Sigmoid colon (tissue), 6 donors: ENCODE measurements at regions not wholly inside any gene's neighbourhood (a gene's known extent, or its start where the extent isn't known, plus 50 kb on each side); places are given as distances from the start of the nearest gene placed in this dataset.

Experiments used
- DNase-seq: peaks from one replicate; pipeline ENCODE4 v3.0.0-alpha.2; 2019
- H3K27ac ChIP-seq, 4 donors: fragments of 200-600 bp; sonication (generic); one replicate each; pipeline ENCODE4 v1.5.1; 2016 to 2019; ENCODE audit warnings: mild to moderate bottlenecking in 1 of 4
- H3K27me3 ChIP-seq, 3 donors: fragments of 200-600 bp; sonication (generic); one replicate each; pipeline ENCODE4 v1.5.1; 2019; ENCODE audit warnings: mild to moderate bottlenecking in 1 of 3
- H3K36me3 ChIP-seq, 4 donors: fragments of 200-600 bp; sonication (generic); one replicate each; pipeline ENCODE4 v1.5.1; 2016 to 2019
- H3K4me1 ChIP-seq, 4 donors: fragments of 200-600 bp; sonication (generic); one replicate each; pipeline ENCODE4 v1.5.1; 2017 to 2019
- H3K4me3 ChIP-seq, 4 donors: fragments of 200-600 bp; sonication (generic); one replicate each; pipeline ENCODE4 v1.5.1; 2017 to 2019; ENCODE audit warnings: mild to moderate bottlenecking in 2 of 4, moderate library complexity in 1 of 4
- H3K9me3 ChIP-seq, 4 donors: fragments of 200-600 bp in 3 of 4; sonication (generic) in 3 of 4; one replicate each; pipeline versions ENCODE4 v1.5.1 to v1.6.1; 2013 to 2019
- EP300 ChIP-seq, 4 donors: sonication (generic); formaldehyde crosslinking; IDR thresholded peaks; one replicate each; pipeline ENCODE4 v1.6.1; 2017; ENCODE audit warnings: antibody characterized with exemption in 4 of 4
- POLR2A ChIP-seq, 2 donors: fragments of 450-650 bp; IDR thresholded peaks; one replicate each; pipeline ENCODE4 v1.6.1; 2016; ENCODE audit warnings: antibody characterized with exemption in 2 of 2, mild to moderate bottlenecking in 2 of 2, moderate library complexity in 2 of 2
- POLR2AphosphoS5 ChIP-seq, 4 donors: sonication (generic); formaldehyde crosslinking; IDR thresholded peaks; one replicate each; pipeline ENCODE4 v1.6.1; 2017; ENCODE audit warnings: antibody characterized with exemption in 4 of 4
- WGBS, 2 donors: extraction: QIAGEN DNeasy Blood & Tissue Kit; methylation state at CpG; one replicate each; pipeline ENCODE4 v1.1.7; 2013; 5-methylcytosine and 5-hydroxymethylcytosine counted together
- intact Hi-C: fragments of 100-400 bp; cut with DNase I; formaldehyde crosslinking; loops from one replicate; pipeline ENCODE4 v1.15.1; 2023
- TF ChIP-seq, protein P1 (sequence below), 4 experiments: fragments of 450-650 bp in 3 of 4; fragments of 200-600 bp in 1 of 4; IDR thresholded peaks; one replicate each; pipeline ENCODE4 v1.5.1; 2016 to 2019; ENCODE audit warnings: antibody characterized with exemption in 4 of 4, mild to moderate bottlenecking in 3 of 4, moderate library complexity in 2 of 4
- donor health status: healthy with polysubstance abuse.
- donor health status: healthy.

GRCh38 chr7:19376538-19376937, 231.3 kb upstream of the FERD3L start:
- Histone ChIP-seq H3K4me3 (no peak overlapping the region), H3K4me1 (peaks cover 0 to 18% (median 10%) of the 10 kb centered on the region in 4 donors), H3K9me3 (no peaks in the 10 kb centered on the region), H3K27ac (no peak overlapping the region), H3K36me3 (no peaks in the 10 kb centered on the region), H3K27me3 (no peaks in the 10 kb centered on the region)
- no peak for DNase-seq
- 36 to 46% methylated on average over 3 of the region's 3 CpGs for WGBS, 2 donors
- intact Hi-C loops: no loop called here
- TF ChIP-seq EP300 (IDR thresholded peaks at IDR 0.05) (no peak), POLR2A (IDR thresholded peaks at IDR 0.05) (no peak), POLR2AphosphoS5 (IDR thresholded peaks at IDR 0.05) (no peak)
- TF ChIP-seq, protein P1, sequence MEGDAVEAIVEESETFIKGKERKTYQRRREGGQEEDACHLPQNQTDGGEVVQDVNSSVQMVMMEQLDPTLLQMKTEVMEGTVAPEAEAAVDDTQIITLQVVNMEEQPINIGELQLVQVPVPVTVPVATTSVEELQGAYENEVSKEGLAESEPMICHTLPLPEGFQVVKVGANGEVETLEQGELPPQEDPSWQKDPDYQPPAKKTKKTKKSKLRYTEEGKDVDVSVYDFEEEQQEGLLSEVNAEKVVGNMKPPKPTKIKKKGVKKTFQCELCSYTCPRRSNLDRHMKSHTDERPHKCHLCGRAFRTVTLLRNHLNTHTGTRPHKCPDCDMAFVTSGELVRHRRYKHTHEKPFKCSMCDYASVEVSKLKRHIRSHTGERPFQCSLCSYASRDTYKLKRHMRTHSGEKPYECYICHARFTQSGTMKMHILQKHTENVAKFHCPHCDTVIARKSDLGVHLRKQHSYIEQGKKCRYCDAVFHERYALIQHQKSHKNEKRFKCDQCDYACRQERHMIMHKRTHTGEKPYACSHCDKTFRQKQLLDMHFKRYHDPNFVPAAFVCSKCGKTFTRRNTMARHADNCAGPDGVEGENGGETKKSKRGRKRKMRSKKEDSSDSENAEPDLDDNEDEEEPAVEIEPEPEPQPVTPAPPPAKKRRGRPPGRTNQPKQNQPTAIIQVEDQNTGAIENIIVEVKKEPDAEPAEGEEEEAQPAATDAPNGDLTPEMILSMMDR (IDR thresholded peaks at IDR 0.05): no peak

- no peak for DNase-seq
- Histone ChIP-seq H3K27me3 (no peaks in the 10 kb centered on the region), H3K9me3 (no peaks in the 10 kb centered on the region), H3K36me3 (no peaks in the 10 kb centered on the region), H3K4me3 (no peak overlapping the region), H3K27ac (no peak overlapping the region), H3K4me1 (peaks cover 0 to 18% (median 10%) of the 10 kb centered on the region in 4 donors)
- intact Hi-C loops: no loop called here
- WGBS, 2 donors: 59 to 69% methylated on average over 1 of the region's 1 CpG
- TF ChIP-seq, protein P1 (IDR thresholded peaks at IDR 0.05): no peak
- no peak for TF ChIP-seq POLR2A (IDR thresholded peaks at IDR 0.05)
- no peak for TF ChIP-seq EP300 (IDR thresholded peaks at IDR 0.05)
- no peak for TF ChIP-seq POLR2AphosphoS5 (IDR thresholded peaks at IDR 0.05)
These were observed 230.8 kb upstream of the FERD3L start for GRCh38 chr7:19375976-19376375.

- Histone ChIP-seq H3K4me1 (peaks cover 0 to 18% (median 10%) of the 10 kb centered on the region in 4 donors), H3K9me3 (no peaks in the 10 kb centered on the region), H3K27ac (no peak overlapping the region), H3K27me3 (no peaks in the 10 kb centered on the region), H3K4me3 (no peak overlapping the region), H3K36me3 (no peaks in the 10 kb centered on the region)
- no peak for TF ChIP-seq POLR2A (IDR thresholded peaks at IDR 0.05)
- intact Hi-C loops: no loop called here
- DNase-seq: no peak
- 70 to 73% methylated on average over 2 of the region's 2 CpGs for WGBS, 2 donors
These were observed 228.1 kb upstream of the FERD3L start for GRCh38 chr7:19373334-19373733.

DNA sequence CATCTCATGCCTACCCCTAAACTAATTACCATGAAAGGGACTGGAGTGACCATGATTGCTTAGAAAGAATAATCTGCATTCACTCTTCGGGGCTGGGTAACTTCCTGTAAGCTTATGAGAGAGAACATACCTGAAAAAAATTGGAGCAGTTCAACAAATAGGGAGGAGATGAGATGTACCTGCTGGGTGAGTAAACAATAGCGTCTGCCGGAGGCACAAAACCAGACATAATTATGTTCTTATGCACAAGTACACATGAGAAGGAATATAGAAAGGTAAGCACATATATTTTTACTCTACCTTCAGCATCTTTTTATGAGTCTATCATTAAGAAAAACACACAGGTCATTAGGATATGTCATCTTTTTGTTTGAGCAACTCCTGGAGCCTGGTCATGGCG, 224.6 kb upstream of the FERD3L start:
- H3K27me3 ChIP-seq: no peaks in the 10 kb centered on the region
- no peak overlapping the region for H3K27ac ChIP-seq
- no peaks in the 10 kb centered on the region for H3K9me3 ChIP-seq
- 63 to 80% methylated on average over 4 of the region's 4 CpGs for WGBS, 2 donors
- DNase-seq: no peak
- TF ChIP-seq POLR2AphosphoS5 (IDR thresholded peaks at IDR 0.05) (no peak), POLR2A (IDR thresholded peaks at IDR 0.05) (no peak), EP300 (IDR thresholded peaks at IDR 0.05) (no peak)
- TF ChIP-seq, protein P1 (IDR thresholded peaks at IDR 0.05): no peak
- no peaks in the 10 kb centered on the region for H3K4me1 ChIP-seq
- intact Hi-C loops: no loop called here
- H3K36me3 ChIP-seq: no peaks in the 10 kb centered on the region
- H3K4me3 ChIP-seq: no peak overlapping the region

- TF ChIP-seq POLR2AphosphoS5 (IDR thresholded peaks at IDR 0.05): no peak
- TF ChIP-seq, protein P1 (IDR thresholded peaks at IDR 0.05): no peak
- no peak for TF ChIP-seq POLR2A (IDR thresholded peaks at IDR 0.05)
- TF ChIP-seq EP300 (IDR thresholded peaks at IDR 0.05): no peak
- H3K4me1 ChIP-seq: no peaks in the 10 kb centered on the region
- H3K4me3 ChIP-seq: no peak overlapping the region
- H3K27me3 ChIP-seq: no peaks in the 10 kb centered on the region
- intact Hi-C loops: no loop called here
- no peaks in the 10 kb centered on the region for H3K36me3 ChIP-seq
- H3K9me3 ChIP-seq: no peaks in the 10 kb centered on the region
- DNase-seq: no peak
- WGBS, 2 donors: 27 to 70% methylated on average over 2 of the region's 2 CpGs
- no peak overlapping the region for H3K27ac ChIP-seq
These were observed 224.0 kb upstream of the FERD3L start for GRCh38 chr7:19369182-19369581.
